IMR-90 (cell line): ENCODE measurements at regions not wholly inside any gene's neighbourhood (a gene's known extent, or its start where the extent isn't known, plus 50 kb on each side); places are given as distances from the start of the nearest gene placed in this dataset.

Source experiments
- ATAC-seq: fragments of 200-7000 bp; cut with Tn5 transposase; 2 replicates; pipeline ENCODE4 v1.9.1; 2020; ENCODE audit warnings: low read depth, mild to moderate bottlenecking, moderate library complexity
- BruUV-seq: library from RNA; stranded (reverse); fragments of 400-500 nt; replicated peaks from 2 replicates; lab custom pipeline; 2021; lab: Mats Ljungman, UMichigan
- CTCF ChIA-PET: fragments of 300-600 bp; formaldehyde crosslinking; extraction: SDS; loops from one replicate; lab custom pipeline; 2021; ENCODE audit warnings: antibody characterized with exemption; lab: Yijun Ruan, JAX
- POLR2A ChIA-PET: fragments of 300-600 bp; sonication (Branson Sonifier 250); formaldehyde crosslinking; loops from one replicate; lab custom pipeline; 2022; ENCODE audit warnings: antibody characterized with exemption; ENCODE audit not compliant: unreplicated experiment; lab: Charles Lee
- DNase-seq: peaks from one replicate; pipeline ENCODE4 v3.0.0; 2013
- H2AFZ ChIP-seq: replicated peaks from 2 replicates; pipeline ENCODE3; 2013; ENCODE audit warnings: low read length, mild to moderate bottlenecking; ENCODE audit not compliant: poor library complexity
- H2AK5ac ChIP-seq: 2 replicates; pipeline ENCODE4 v1.6.1; 2013; ENCODE audit warnings: low read depth, low read length, inconsistent platforms
- H2AK9ac ChIP-seq: replicated peaks from 2 replicates; pipeline ENCODE3; 2013; ENCODE audit warnings: mild to moderate bottlenecking, low read depth, low read length, moderate library complexity; ENCODE audit not compliant: poor library complexity
- H2BK120ac ChIP-seq: 2 replicates; pipeline ENCODE4 v1.6.1; 2013; ENCODE audit warnings: low read depth, low read length, inconsistent platforms
- H2BK15ac ChIP-seq: 3 replicates; pipeline ENCODE4 v1.6.1; 2013; ENCODE audit warnings: low read depth, low read length, inconsistent platforms
- H2BK20ac ChIP-seq: 2 replicates; pipeline ENCODE4 v1.6.1; 2013; ENCODE audit warnings: low read depth, mild to moderate bottlenecking, inconsistent platforms, low read length, moderate library complexity
- H2BK5ac ChIP-seq: 2 replicates; pipeline ENCODE4 v1.6.1; 2013; ENCODE audit warnings: mild to moderate bottlenecking, low read depth, low read length, inconsistent platforms; ENCODE audit not compliant: poor library complexity, severe bottlenecking
- H3K14ac ChIP-seq: replicated peaks from 2 replicates; pipeline ENCODE4 v1.6.1; 2013; ENCODE audit warnings: low read depth, low read length, inconsistent platforms
- H3K18ac ChIP-seq: 2 replicates; pipeline ENCODE4 v1.6.1; 2013; ENCODE audit warnings: low read depth, low read length, control low read depth
- H3K23ac ChIP-seq: 2 replicates; pipeline ENCODE4 v1.6.1; 2013; ENCODE audit warnings: low read depth, low read length, inconsistent platforms
- H3K27ac ChIP-seq: 2 replicates; pipeline ENCODE4 v1.5.1; 2013; ENCODE audit warnings: mild to moderate bottlenecking, control low read depth, low read length; ENCODE audit not compliant: insufficient read depth
- H3K27me3 ChIP-seq: 2 replicates; pipeline ENCODE4 v1.6.1; 2013; ENCODE audit warnings: low read length; ENCODE audit not compliant: control insufficient read depth, insufficient read depth
- H3K36me3 ChIP-seq: 2 replicates; pipeline ENCODE4 v1.6.1; 2013; ENCODE audit warnings: low read length, mixed read lengths; ENCODE audit not compliant: control insufficient read depth, insufficient read depth
- H3K4ac ChIP-seq: 2 replicates; pipeline ENCODE4 v1.6.1; 2013; ENCODE audit warnings: low read depth, low read length, inconsistent platforms
- H3K4me1 ChIP-seq: 2 replicates; pipeline ENCODE4 v1.6.1; 2013; ENCODE audit warnings: low read length, mixed read lengths; ENCODE audit not compliant: control insufficient read depth, insufficient read depth
- H3K4me2 ChIP-seq: 2 replicates; pipeline ENCODE4 v1.6.1; 2013; ENCODE audit warnings: low read depth, mild to moderate bottlenecking, control low read depth, low read length, moderate library complexity
- H3K4me3 ChIP-seq: 2 replicates; pipeline ENCODE4 v1.5.1; 2013; ENCODE audit warnings: low read depth, mild to moderate bottlenecking, control low read depth, low read length, moderate library complexity; ENCODE audit not compliant: insufficient read depth
- H3K56ac ChIP-seq: 2 replicates; pipeline ENCODE4 v1.6.1; 2013; ENCODE audit warnings: low read length, inconsistent platforms; ENCODE audit not compliant: insufficient read depth; ENCODE audit errors: extremely low read depth
- H3K79me1 ChIP-seq, 2 experiments: 2 replicates each; pipeline ENCODE4 v1.6.1; 2013; ENCODE audit warnings: low read length in 2 of 2, inconsistent platforms in 1 of 2, low read depth in 1 of 2
- H3K9ac ChIP-seq: 2 replicates; pipeline ENCODE4 v1.6.1; 2013; ENCODE audit warnings: low read depth, low read length, control low read depth
- H3K9me1 ChIP-seq: 2 replicates; pipeline ENCODE4 v1.6.1; 2013; ENCODE audit warnings: low read length, inconsistent platforms; ENCODE audit not compliant: insufficient read depth
- H3K9me3 ChIP-seq: 2 replicates; pipeline ENCODE4 v1.6.1; 2013; ENCODE audit warnings: low read length; ENCODE audit not compliant: control insufficient read depth, insufficient read depth
- H4K20me1 ChIP-seq: 2 replicates; pipeline ENCODE4 v1.6.1; 2013; ENCODE audit warnings: low read length, inconsistent platforms; ENCODE audit not compliant: insufficient read depth
- H4K5ac ChIP-seq: 2 replicates; pipeline ENCODE4 v1.6.1; 2013; ENCODE audit warnings: mild to moderate bottlenecking, low read depth, low read length, control low read depth
- H4K8ac ChIP-seq, 2 experiments: 2 replicates each; pipeline ENCODE4 v1.6.1; 2013; ENCODE audit warnings: low read depth in 2 of 2, low read length in 2 of 2, control low read depth in 1 of 2, inconsistent platforms in 1 of 2
- H4K91ac ChIP-seq: 2 replicates; pipeline ENCODE4 v1.6.1; 2013; ENCODE audit warnings: low read depth, low read length, inconsistent platforms; ENCODE audit not compliant: insufficient read depth
- CEBPB ChIP-seq: IDR thresholded peaks from 2 replicates; pipeline ENCODE4 v1.6.1; 2012; ENCODE audit warnings: low read depth, low read length, improper control_type of control experiment
- CTCF ChIP-seq: conservative IDR thresholded peaks from 2 replicates; pipeline ENCODE4 v1.5.1; 2012; ENCODE audit warnings: mild to moderate bottlenecking, low read depth, low read length, improper control_type of control experiment
- POLR2A ChIP-seq: IDR thresholded peaks from 2 replicates; pipeline ENCODE4 v1.6.1; 2012; ENCODE audit warnings: mild to moderate bottlenecking, low read depth, low read length
- USF2 ChIP-seq: fragments of 150-350 bp; IDR thresholded peaks from 2 replicates; pipeline ENCODE4 v1.6.1; 2017; ENCODE audit warnings: mild to moderate bottlenecking, antibody characterized with exemption, low read length, low read depth
- WGBS, 2 experiments: methylation state at CpG; one replicate each; pipeline versions ENCODE4 v1.1.5 to v1.1.7; 2013; ENCODE audit warnings: missing lambda C conversion rate in 2 of 2; ENCODE audit not compliant: insufficient read length in 1 of 2; ENCODE audit errors: extremely low coverage in 2 of 2; 5-methylcytosine and 5-hydroxymethylcytosine counted together
- dilution Hi-C: fragments of 300-500 bp; cut with HindIII; formaldehyde crosslinking; loops from one replicate; pipeline ENCODE4 v1.14.3; 2018; ENCODE audit warnings: low sequenced_read_pairs; ENCODE audit not compliant: unreplicated experiment
- in situ Hi-C: fragments of 300-500 bp; cut with MboI; formaldehyde crosslinking; loops from 3 replicates; pipeline ENCODE4 v1.14.3; 2019; ENCODE audit warnings: low sequenced_read_pairs, inconsistent platforms, mixed read lengths
- intact Hi-C: fragments of 100-400 bp; cut with micrococcal nuclease; formaldehyde crosslinking; loops from 2 replicates; pipeline ENCODE4 v1.10.0; 2022

- no TSS peak for BruUV-seq
- no peak overlapping the region for H3K27ac ChIP-seq
- no peaks in the 10 kb centered on the region for H4K20me1 ChIP-seq
- no peak overlapping the region for H4K91ac ChIP-seq
- H3K4me3 ChIP-seq, result no peak overlapping the region
- H2AK9ac ChIP-seq, result no peak overlapping the region
- no peak overlapping the region for H3K4ac ChIP-seq
- no peak overlapping the region for H2BK15ac ChIP-seq
- H3K23ac ChIP-seq, result no peak overlapping the region
- H3K9me3 ChIP-seq, result no peaks in the 10 kb centered on the region
- H2BK120ac ChIP-seq, result no peak overlapping the region
- ChIA-PET CTCF (no interaction called here), POLR2A (no interaction called here)
- no peak overlapping the region for H4K8ac ChIP-seq
- no peaks in the 10 kb centered on the region for H3K36me3 ChIP-seq
- no peak overlapping the region for H2AK5ac ChIP-seq
- no peak overlapping the region for H3K9ac ChIP-seq
- H2BK5ac ChIP-seq, result no peak overlapping the region
- H3K79me1 ChIP-seq, result no peaks in the 10 kb centered on the region
- dilution Hi-C loops (no loop called here), intact Hi-C loops (no loop called here), in situ Hi-C loops (no loop called here)
- no peak overlapping the region for H3K4me2 ChIP-seq
- H2AFZ ChIP-seq, result no peak overlapping the region
- no peak for DNase-seq
- no peak overlapping the region for H2BK20ac ChIP-seq
- H3K56ac ChIP-seq, result no peak overlapping the region
- H3K4me1 ChIP-seq, result peaks cover 2% of the 10 kb centered on the region; the same call in 1 of the 2 replicates
- 100% methylated on average over 1 of the region's 2 CpGs; no CpG with 5 or more reads in 1 of the 2 experiments for WGBS, 2 experiments
- no peak overlapping the region for H3K14ac ChIP-seq
- ATAC-seq, result no peak
- no peak for TF ChIP-seq POLR2A
- no peak for TF ChIP-seq CTCF
- no peak for TF ChIP-seq USF2
- TF ChIP-seq CEBPB, result peak; percentile 64
- H3K27me3 ChIP-seq, result no peaks in the 10 kb centered on the region
- no peak overlapping the region for H3K18ac ChIP-seq
- H4K5ac ChIP-seq, result no peak overlapping the region
- H3K9me1 ChIP-seq, result no peaks in the 10 kb centered on the region
Observed at GRCh38 chr14:41549282-41549681, 57.4 kb upstream of the LRFN5 start.
